ENCODE measurements at regions not wholly inside any gene's neighbourhood (a gene's known extent, or its start where the extent isn't known, plus 50 kb on each side); places are given as distances from the start of the nearest gene placed in this dataset.

GRCh38 chr6:12436224-12436623 is 146.1 kb downstream of the EDN1 start:
- Mint-ChIP-seq H3K36me3 (ENCODE audit: insufficient read depth in 1 of 3, low read depth in 3 of 3) (peaks cover 6 to 26% (median 8%) of the 10 kb centered on the region in 3 experiments; a peak in 5 of 7 replicates), H3K4me1 (peaks cover 10 to 12% of the 10 kb centered on the region in 2 experiments), H3K9me3 (peaks cover 16 to 21% of the 10 kb centered on the region in 2 experiments), H3K27me3 (ENCODE audit: low read depth) (no peaks in the 10 kb centered on the region), H3K4me3 (no peak overlapping the region), H3K27ac (no peak overlapping the region)
- no CpG with 5 or more reads among the region's 3 CpGs for WGBS (ENCODE audit: extremely low coverage, insufficient read length, low lambda C conversion rate)
- no peaks in the 10 kb centered on the region for H3K79me1 ChIP-seq (ENCODE audit: insufficient read depth, low read depth, low read length, poor library complexity, severe bottlenecking)
- no peak overlapping the region for H3K4ac ChIP-seq (ENCODE audit: low read depth, low read length)
- no peak for DNase-seq
- no peak overlapping the region for H3K56ac ChIP-seq (ENCODE audit: insufficient read length, low read depth, low read length)
- no peak overlapping the region for H3K9ac ChIP-seq (ENCODE audit: extremely low read depth, insufficient read length, low read length)
- no peaks in the 10 kb centered on the region for H3K27me3 ChIP-seq (ENCODE audit: insufficient read depth, low read length)
- H3K23ac ChIP-seq (ENCODE audit: insufficient read length, low read depth, low read length), result no peak overlapping the region
- no peak overlapping the region for H4K8ac ChIP-seq (replicated peaks; ENCODE audit: insufficient read length, low read depth, low read length)
- no peak overlapping the region for H2BK12ac ChIP-seq (ENCODE audit: insufficient read length, low read depth, low read length)
- H4K91ac ChIP-seq (ENCODE audit: insufficient read length, low read depth, low read length), result no peak overlapping the region
- TF ChIP-seq CTCF (conservative IDR thresholded peaks at IDR 0.05), result no peak
- no peak overlapping the region for H3K27ac ChIP-seq (ENCODE audit: insufficient read length, low read depth, low read length)
- no peaks in the 10 kb centered on the region for H3K79me2 ChIP-seq (ENCODE audit: insufficient read depth, low read length)
- no peak overlapping the region for H2BK120ac ChIP-seq (ENCODE audit: low read depth, low read length, poor library complexity, severe bottlenecking)
- H3K9me3 ChIP-seq (ENCODE audit: control insufficient read depth, low read depth, low read length), result no peaks in the 10 kb centered on the region
- no peak overlapping the region for H2BK20ac ChIP-seq (ENCODE audit: low read depth, low read length, poor library complexity, severe bottlenecking)
- H2AFZ ChIP-seq (ENCODE audit: low read length), result no peak overlapping the region
- H4K20me1 ChIP-seq (ENCODE audit: control insufficient read depth, insufficient read depth, insufficient read length), result no peaks in the 10 kb centered on the region
- no peaks in the 10 kb centered on the region for H3K23me2 ChIP-seq (ENCODE audit: insufficient read length, low read depth, low read length, poor library complexity, severe bottlenecking)
- no peak overlapping the region for H3K18ac ChIP-seq (ENCODE audit: insufficient read length, low read depth, low read length)
- H3K4me1 ChIP-seq (ENCODE audit: insufficient read depth, low read length), result peaks cover 6% of the 10 kb centered on the region; the same call in 1 of the 2 replicates
- H4K5ac ChIP-seq (ENCODE audit: insufficient read length, low read depth, low read length), result no peak overlapping the region
- no peak overlapping the region for H2BK15ac ChIP-seq (ENCODE audit: low read depth, low read length)
- no peak overlapping the region for H3K4me2 ChIP-seq (ENCODE audit: insufficient read depth, insufficient read length, low read length)
- no peak overlapping the region for H3T11ph ChIP-seq (ENCODE audit: low read length)
- no peak overlapping the region for H2AK5ac ChIP-seq (ENCODE audit: insufficient read length, low read length)
- H3K14ac ChIP-seq (ENCODE audit: insufficient read depth, low read length), result no peak overlapping the region
- H2BK5ac ChIP-seq (ENCODE audit: insufficient read length, low read length), result no peak overlapping the region

All from H9 (cell line).